ENCODE measurements at regions not wholly inside any gene's neighbourhood (a gene's known extent, or its start where the extent isn't known, plus 50 kb on each side); places are given as distances from the start of the nearest gene placed in this dataset.

DNA sequence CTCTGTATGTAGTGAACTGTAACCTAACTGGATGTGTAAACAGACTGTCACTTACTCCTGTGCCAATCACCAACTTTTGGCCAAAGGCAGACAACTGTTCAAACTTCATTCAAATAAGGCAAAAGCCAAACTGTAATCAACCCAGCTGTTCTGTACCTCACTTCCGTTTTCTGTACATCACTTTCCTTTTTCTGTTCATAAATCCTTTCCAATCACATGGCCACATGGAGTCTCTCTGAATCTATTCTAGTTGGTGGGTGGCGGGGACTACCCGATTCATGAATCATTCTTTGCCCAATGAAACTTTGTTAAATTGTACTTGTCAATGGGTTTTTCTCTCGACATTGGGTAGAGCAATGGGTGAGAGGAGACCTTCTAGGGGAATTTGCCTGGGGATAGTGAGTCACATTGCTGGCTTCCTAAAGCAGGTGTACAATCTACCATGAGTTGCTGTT lies 178.3 kb upstream of the RFC3 start:
- TF ChIP-seq, protein P1, sequence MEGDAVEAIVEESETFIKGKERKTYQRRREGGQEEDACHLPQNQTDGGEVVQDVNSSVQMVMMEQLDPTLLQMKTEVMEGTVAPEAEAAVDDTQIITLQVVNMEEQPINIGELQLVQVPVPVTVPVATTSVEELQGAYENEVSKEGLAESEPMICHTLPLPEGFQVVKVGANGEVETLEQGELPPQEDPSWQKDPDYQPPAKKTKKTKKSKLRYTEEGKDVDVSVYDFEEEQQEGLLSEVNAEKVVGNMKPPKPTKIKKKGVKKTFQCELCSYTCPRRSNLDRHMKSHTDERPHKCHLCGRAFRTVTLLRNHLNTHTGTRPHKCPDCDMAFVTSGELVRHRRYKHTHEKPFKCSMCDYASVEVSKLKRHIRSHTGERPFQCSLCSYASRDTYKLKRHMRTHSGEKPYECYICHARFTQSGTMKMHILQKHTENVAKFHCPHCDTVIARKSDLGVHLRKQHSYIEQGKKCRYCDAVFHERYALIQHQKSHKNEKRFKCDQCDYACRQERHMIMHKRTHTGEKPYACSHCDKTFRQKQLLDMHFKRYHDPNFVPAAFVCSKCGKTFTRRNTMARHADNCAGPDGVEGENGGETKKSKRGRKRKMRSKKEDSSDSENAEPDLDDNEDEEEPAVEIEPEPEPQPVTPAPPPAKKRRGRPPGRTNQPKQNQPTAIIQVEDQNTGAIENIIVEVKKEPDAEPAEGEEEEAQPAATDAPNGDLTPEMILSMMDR (IDR thresholded peaks at IDR 0.05; ENCODE audit: low read length): no peak
- TF ChIP-seq EZH2phosphoT487 (IDR thresholded peaks at IDR 0.05; ENCODE audit: low read length) (no peak), EZH2 (optimal IDR thresholded peaks at IDR 0.05; ENCODE audit: low read depth, low read length) (no peak)
